Osteocyte (in vitro differentiated cells): ENCODE measurements at regions not wholly inside any gene's neighbourhood (a gene's known extent, or its start where the extent isn't known, plus 50 kb on each side); places are given as distances from the start of the nearest gene placed in this dataset.

Experiments used
- DNase-seq: peaks from one replicate; pipeline ENCODE4 v3.0.0; 2021; ENCODE audit warnings: mixed read lengths; ENCODE audit not compliant: unreplicated experiment; ENCODE audit errors: extremely low spot score
- H3K27ac Mint-ChIP-seq: one replicate; pipeline ENCODE4 v1.8.0; 2021; ENCODE audit warnings: mild to moderate bottlenecking, mixed read lengths; ENCODE audit not compliant: unreplicated experiment
- H3K27me3 Mint-ChIP-seq: one replicate; pipeline ENCODE4 v1.8.0; 2021; ENCODE audit warnings: mixed read lengths; ENCODE audit not compliant: unreplicated experiment
- H3K36me3 Mint-ChIP-seq: one replicate; pipeline ENCODE4 v1.8.0; 2021; ENCODE audit warnings: mixed read lengths; ENCODE audit not compliant: unreplicated experiment
- H3K4me1 Mint-ChIP-seq: one replicate; pipeline ENCODE4 v1.8.0; 2021; ENCODE audit warnings: mixed read lengths; ENCODE audit not compliant: unreplicated experiment
- H3K4me3 Mint-ChIP-seq: one replicate; pipeline ENCODE4 v1.8.0; 2021; ENCODE audit warnings: mild to moderate bottlenecking, moderate library complexity, mixed read lengths; ENCODE audit not compliant: unreplicated experiment
- H3K9me3 Mint-ChIP-seq: one replicate; pipeline ENCODE4 v1.8.0; 2021; ENCODE audit warnings: mixed read lengths; ENCODE audit not compliant: unreplicated experiment
- CTCF ChIP-seq: fragments of 200-600 bp; sonication (generic); IDR thresholded peaks from 2 replicates; pipeline ENCODE4 v1.5.0; 2021; ENCODE audit warnings: antibody characterized with exemption, mild to moderate bottlenecking, moderate library complexity

- no peak for TF ChIP-seq CTCF
- Mint-ChIP-seq H3K27ac (no peak overlapping the region), H3K36me3 (no peaks in the 10 kb centered on the region), H3K4me3 (no peak overlapping the region), H3K9me3 (no peaks in the 10 kb centered on the region), H3K4me1 (no peaks in the 10 kb centered on the region), H3K27me3 (no peaks in the 10 kb centered on the region)
- no peak for DNase-seq
These were observed 647.8 kb downstream of the TBC1D32 start for GRCh38 chr6:120686492-120686891.

GRCh38 chr6:120682145-120682544 lies 652.1 kb downstream of the TBC1D32 start:
- Mint-ChIP-seq H3K36me3 (no peaks in the 10 kb centered on the region), H3K4me3 (no peak overlapping the region), H3K27me3 (no peaks in the 10 kb centered on the region), H3K27ac (no peak overlapping the region), H3K9me3 (peaks cover 4% of the 10 kb centered on the region), H3K4me1 (no peaks in the 10 kb centered on the region)
- no peak for DNase-seq
- no peak for TF ChIP-seq CTCF

GRCh38 chr6:120681204-120681603 lies 653.1 kb downstream of the TBC1D32 start:
- no peak for DNase-seq
- H3K4me3 Mint-ChIP-seq = no peak overlapping the region
- H3K27ac Mint-ChIP-seq = no peak overlapping the region
- no peak for TF ChIP-seq CTCF
- no peaks in the 10 kb centered on the region for H3K27me3 Mint-ChIP-seq
- peaks cover 4% of the 10 kb centered on the region for H3K9me3 Mint-ChIP-seq
- no peaks in the 10 kb centered on the region for H3K4me1 Mint-ChIP-seq
- H3K36me3 Mint-ChIP-seq = no peaks in the 10 kb centered on the region

GRCh38 chr6:120675886-120676285 lies 658.4 kb downstream of the TBC1D32 start:
- no peaks in the 10 kb centered on the region for H3K36me3 Mint-ChIP-seq
- no peak for TF ChIP-seq CTCF
- no peak overlapping the region for H3K4me3 Mint-ChIP-seq
- H3K4me1 Mint-ChIP-seq = no peaks in the 10 kb centered on the region
- no peak overlapping the region for H3K27ac Mint-ChIP-seq
- DNase-seq = no peak
- peaks cover 1% of the 10 kb centered on the region for H3K9me3 Mint-ChIP-seq
- no peaks in the 10 kb centered on the region for H3K27me3 Mint-ChIP-seq

GRCh38 chr6:120671519-120671918 lies 662.8 kb downstream of the TBC1D32 start:
- DNase-seq = no peak
- H3K4me1 Mint-ChIP-seq = no peaks in the 10 kb centered on the region
- peaks cover 11% of the 10 kb centered on the region for H3K9me3 Mint-ChIP-seq
- H3K27me3 Mint-ChIP-seq = no peaks in the 10 kb centered on the region
- no peak for TF ChIP-seq CTCF
- no peaks in the 10 kb centered on the region for H3K36me3 Mint-ChIP-seq
- no peak overlapping the region for H3K4me3 Mint-ChIP-seq
- H3K27ac Mint-ChIP-seq = no peak overlapping the region
